ENCODE measurements at regions not wholly inside any gene's neighbourhood (a gene's known extent, or its start where the extent isn't known, plus 50 kb on each side); places are given as distances from the start of the nearest gene placed in this dataset.

DNA sequence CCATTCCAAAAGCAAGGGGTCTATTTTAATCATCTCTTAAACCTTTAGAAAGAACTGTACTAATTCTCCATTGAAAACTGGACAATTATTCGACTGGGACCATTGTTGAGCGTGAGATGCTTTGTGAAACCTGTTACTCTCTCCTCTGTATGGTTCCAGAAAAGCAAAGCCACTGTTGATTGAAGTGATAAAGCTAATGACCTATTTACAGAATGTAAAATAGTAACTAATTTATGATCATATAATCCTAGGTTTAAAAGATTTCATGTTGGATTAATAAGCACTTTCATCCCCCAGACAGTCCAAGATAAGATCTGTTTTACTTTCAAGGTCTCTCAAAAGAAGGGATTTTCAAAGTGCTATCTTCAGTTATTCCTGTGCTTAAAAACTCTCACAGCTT is 614.5 kb downstream of the TMA16 start:
- ChIA-PET CTCF (no interaction called here), POLR2A (no interaction called here)
- WGBS (ENCODE audit: missing lambda C conversion rate) = 11% methylated on average over 2 of the region's 2 CpGs
- DNase-seq (ENCODE audit: low read depth in 1 of 2, low spot score in 1 of 2) (no peak), FAIRE-seq (no peak), ATAC-seq (no peak)
- no peaks in the 10 kb centered on the region for H3K9me3 ChIP-seq
- no peak for TF ChIP-seq RAD21 (conservative IDR thresholded peaks at IDR 0.05 in 1 of 2, IDR thresholded peaks at IDR 0.05 in 1 of 2)
- TF ChIP-seq, protein P1, sequence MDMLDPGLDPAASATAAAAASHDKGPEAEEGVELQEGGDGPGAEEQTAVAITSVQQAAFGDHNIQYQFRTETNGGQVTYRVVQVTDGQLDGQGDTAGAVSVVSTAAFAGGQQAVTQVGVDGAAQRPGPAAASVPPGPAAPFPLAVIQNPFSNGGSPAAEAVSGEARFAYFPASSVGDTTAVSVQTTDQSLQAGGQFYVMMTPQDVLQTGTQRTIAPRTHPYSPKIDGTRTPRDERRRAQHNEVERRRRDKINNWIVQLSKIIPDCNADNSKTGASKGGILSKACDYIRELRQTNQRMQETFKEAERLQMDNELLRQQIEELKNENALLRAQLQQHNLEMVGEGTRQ (IDR thresholded peaks at IDR 0.05) = no peak
- no peak for TF ChIP-seq ZFP36 (IDR thresholded peaks at IDR 0.05; ENCODE audit: borderline replicate concordance, partially characterized antibody)
- no peak for TF ChIP-seq TFCP2L1 (CRISPR knock-in tag; IDR thresholded peaks at IDR 0.05)
- no peak for TF ChIP-seq POLR2A (IDR thresholded peaks at IDR 0.05; ENCODE audit: low read length)
- TF ChIP-seq PHF8 (IDR thresholded peaks at IDR 0.05; ENCODE audit: borderline replicate concordance, low read depth) = no peak
- TF ChIP-seq, protein P2, sequence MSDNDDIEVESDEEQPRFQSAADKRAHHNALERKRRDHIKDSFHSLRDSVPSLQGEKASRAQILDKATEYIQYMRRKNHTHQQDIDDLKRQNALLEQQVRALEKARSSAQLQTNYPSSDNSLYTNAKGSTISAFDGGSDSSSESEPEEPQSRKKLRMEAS (IDR thresholded peaks at IDR 0.05) = no peak
- no peak for TF ChIP-seq NFE2L2 (conservative IDR thresholded peaks at IDR 0.05; ENCODE audit: low read length)
- no peak for TF ChIP-seq CBX2 (IDR thresholded peaks at IDR 0.05; ENCODE audit: borderline replicate concordance, low read depth)
- no peak for TF ChIP-seq ZSCAN20 (CRISPR knock-in tag; IDR thresholded peaks at IDR 0.05)
- TF ChIP-seq EHMT2 (IDR thresholded peaks at IDR 0.05; ENCODE audit: low read depth) = no peak
- TF ChIP-seq HOXA7 (CRISPR knock-in tag; IDR thresholded peaks at IDR 0.05) = no peak
- no peak for TF ChIP-seq CEBPB (IDR thresholded peaks at IDR 0.05)
- TF ChIP-seq, protein P3, sequence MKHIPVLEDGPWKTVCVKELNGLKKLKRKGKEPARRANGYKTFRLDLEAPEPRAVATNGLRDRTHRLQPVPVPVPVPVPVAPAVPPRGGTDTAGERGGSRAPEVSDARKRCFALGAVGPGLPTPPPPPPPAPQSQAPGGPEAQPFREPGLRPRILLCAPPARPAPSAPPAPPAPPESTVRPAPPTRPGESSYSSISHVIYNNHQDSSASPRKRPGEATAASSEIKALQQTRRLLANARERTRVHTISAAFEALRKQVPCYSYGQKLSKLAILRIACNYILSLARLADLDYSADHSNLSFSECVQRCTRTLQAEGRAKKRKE (CRISPR knock-in tag; IDR thresholded peaks at IDR 0.05; ENCODE audit: low read depth) = no peak
- no peak overlapping the region for H3K4me2 ChIP-seq
- no peak overlapping the region for H3K4me3 ChIP-seq
- H3K27ac ChIP-seq = no peak overlapping the region
- H3K4me1 ChIP-seq = no peaks in the 10 kb centered on the region

DNA sequence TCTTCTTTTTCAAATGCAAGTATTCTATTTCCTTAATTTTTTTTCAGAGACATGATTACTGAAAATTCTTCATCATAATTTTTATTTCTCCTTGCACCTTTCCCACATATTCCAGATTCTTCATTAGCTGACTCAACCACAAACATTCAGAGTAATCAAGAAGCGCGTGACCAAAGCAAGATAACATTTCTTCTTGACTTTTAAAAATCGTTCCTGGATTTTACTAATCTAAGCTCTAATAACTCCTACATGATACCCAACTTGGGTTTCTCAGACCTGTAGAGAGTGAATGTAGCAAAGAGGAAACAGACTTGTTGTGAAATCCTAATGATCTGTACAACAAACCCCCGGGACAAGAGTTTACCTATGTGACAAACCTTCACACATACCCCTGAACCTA is 615.0 kb downstream of the TMA16 start:
- TF ChIP-seq, protein P4, sequence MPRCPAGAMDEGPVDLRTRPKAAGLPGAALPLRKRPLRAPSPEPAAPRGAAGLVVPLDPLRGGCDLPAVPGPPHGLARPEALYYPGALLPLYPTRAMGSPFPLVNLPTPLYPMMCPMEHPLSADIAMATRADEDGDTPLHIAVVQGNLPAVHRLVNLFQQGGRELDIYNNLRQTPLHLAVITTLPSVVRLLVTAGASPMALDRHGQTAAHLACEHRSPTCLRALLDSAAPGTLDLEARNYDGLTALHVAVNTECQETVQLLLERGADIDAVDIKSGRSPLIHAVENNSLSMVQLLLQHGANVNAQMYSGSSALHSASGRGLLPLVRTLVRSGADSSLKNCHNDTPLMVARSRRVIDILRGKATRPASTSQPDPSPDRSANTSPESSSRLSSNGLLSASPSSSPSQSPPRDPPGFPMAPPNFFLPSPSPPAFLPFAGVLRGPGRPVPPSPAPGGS (IDR thresholded peaks at IDR 0.05) = no peak
- TF ChIP-seq TP53 (CRISPR knock-in tag; IDR thresholded peaks at IDR 0.05) (no peak), EP300 (IDR thresholded peaks at IDR 0.05) (no peak), ESRRA (IDR thresholded peaks at IDR 0.05; ENCODE audit: borderline replicate concordance, low read length) (no peak), TFCP2L1 (CRISPR knock-in tag; IDR thresholded peaks at IDR 0.05) (no peak), HOXB5 (CRISPR knock-in tag; IDR thresholded peaks at IDR 0.05) (no peak), ZNF302 (CRISPR knock-in tag; IDR thresholded peaks at IDR 0.05) (no peak), RARB (CRISPR knock-in tag; IDR thresholded peaks at IDR 0.05) (no peak), FOSB (CRISPR knock-in tag; IDR thresholded peaks at IDR 0.05) (no peak), NFE2L2 (conservative IDR thresholded peaks at IDR 0.05; ENCODE audit: low read length) (no peak), GATA3 (IDR thresholded peaks at IDR 0.05; ENCODE audit: borderline replicate concordance) (no peak), KDM1A (IDR thresholded peaks at IDR 0.05; ENCODE audit: low read depth) (no peak), CBX8 (IDR thresholded peaks at IDR 0.05) (no peak), BHLHE40 (IDR thresholded peaks at IDR 0.05; ENCODE audit: low read depth, low read length) (no peak), RNF2 (IDR thresholded peaks at IDR 0.05; ENCODE audit: borderline replicate concordance, low read depth) (no peak)
- TF ChIP-seq, protein P2 (IDR thresholded peaks at IDR 0.05) = no peak
- TF ChIP-seq, protein P5, sequence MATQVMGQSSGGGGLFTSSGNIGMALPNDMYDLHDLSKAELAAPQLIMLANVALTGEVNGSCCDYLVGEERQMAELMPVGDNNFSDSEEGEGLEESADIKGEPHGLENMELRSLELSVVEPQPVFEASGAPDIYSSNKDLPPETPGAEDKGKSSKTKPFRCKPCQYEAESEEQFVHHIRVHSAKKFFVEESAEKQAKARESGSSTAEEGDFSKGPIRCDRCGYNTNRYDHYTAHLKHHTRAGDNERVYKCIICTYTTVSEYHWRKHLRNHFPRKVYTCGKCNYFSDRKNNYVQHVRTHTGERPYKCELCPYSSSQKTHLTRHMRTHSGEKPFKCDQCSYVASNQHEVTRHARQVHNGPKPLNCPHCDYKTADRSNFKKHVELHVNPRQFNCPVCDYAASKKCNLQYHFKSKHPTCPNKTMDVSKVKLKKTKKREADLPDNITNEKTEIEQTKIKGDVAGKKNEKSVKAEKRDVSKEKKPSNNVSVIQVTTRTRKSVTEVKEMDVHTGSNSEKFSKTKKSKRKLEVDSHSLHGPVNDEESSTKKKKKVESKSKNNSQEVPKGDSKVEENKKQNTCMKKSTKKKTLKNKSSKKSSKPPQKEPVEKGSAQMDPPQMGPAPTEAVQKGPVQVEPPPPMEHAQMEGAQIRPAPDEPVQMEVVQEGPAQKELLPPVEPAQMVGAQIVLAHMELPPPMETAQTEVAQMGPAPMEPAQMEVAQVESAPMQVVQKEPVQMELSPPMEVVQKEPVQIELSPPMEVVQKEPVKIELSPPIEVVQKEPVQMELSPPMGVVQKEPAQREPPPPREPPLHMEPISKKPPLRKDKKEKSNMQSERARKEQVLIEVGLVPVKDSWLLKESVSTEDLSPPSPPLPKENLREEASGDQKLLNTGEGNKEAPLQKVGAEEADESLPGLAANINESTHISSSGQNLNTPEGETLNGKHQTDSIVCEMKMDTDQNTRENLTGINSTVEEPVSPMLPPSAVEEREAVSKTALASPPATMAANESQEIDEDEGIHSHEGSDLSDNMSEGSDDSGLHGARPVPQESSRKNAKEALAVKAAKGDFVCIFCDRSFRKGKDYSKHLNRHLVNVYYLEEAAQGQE (IDR thresholded peaks at IDR 0.05) = no peak
- TF ChIP-seq, protein P1 (IDR thresholded peaks at IDR 0.05) = no peak
- Histone ChIP-seq H3K27ac (no peak overlapping the region), H3K9me3 (no peaks in the 10 kb centered on the region), H3K4me3 (no peak overlapping the region), H3K4me2 (no peak overlapping the region), H3K4me1 (no peaks in the 10 kb centered on the region)
- FAIRE-seq (no peak), DNase-seq (ENCODE audit: low read depth in 1 of 2, low spot score in 1 of 2) (no peak), ATAC-seq (no peak)
- 18% methylated on average over 4 of the region's 4 CpGs for WGBS (ENCODE audit: missing lambda C conversion rate)
- CTCF ChIA-PET = no interaction called here
- POLR2A ChIA-PET = no interaction called here

All from A549 (cell line).